Type B pancreatic cell (in vitro differentiated cells): ENCODE measurements at regions not wholly inside any gene's neighbourhood (a gene's known extent, or its start where the extent isn't known, plus 50 kb on each side); places are given as distances from the start of the nearest gene placed in this dataset.
"Not testable (repeated sequence)": the region's sequence is repeated elsewhere in the genome, so short reads cannot be mapped to it uniquely, and the experiment has no call there.

ENCODE experiments used
- DNase-seq: peaks from one replicate; pipeline ENCODE4 v3.0.0; 2021; ENCODE audit warnings: mixed read lengths; ENCODE audit not compliant: unreplicated experiment; ENCODE audit errors: extremely low spot score
- H3K27ac Mint-ChIP-seq: 2 replicates; pipeline ENCODE4 v1.8.0; 2021; ENCODE audit warnings: mild to moderate bottlenecking, mixed read lengths
- H3K27me3 Mint-ChIP-seq: 2 replicates; pipeline ENCODE4 v1.8.0; 2021; ENCODE audit warnings: mixed read lengths
- H3K36me3 Mint-ChIP-seq: 2 replicates; pipeline ENCODE4 v1.8.0; 2021; ENCODE audit warnings: mixed read lengths
- H3K4me1 Mint-ChIP-seq: one replicate; pipeline ENCODE4 v1.8.0; 2021; ENCODE audit warnings: mixed read lengths; ENCODE audit not compliant: unreplicated experiment
- H3K4me3 Mint-ChIP-seq: 2 replicates; pipeline ENCODE4 v1.8.0; 2021; ENCODE audit warnings: mild to moderate bottlenecking, mixed read lengths
- H3K9me3 Mint-ChIP-seq: 2 replicates; pipeline ENCODE4 v1.8.0; 2021; ENCODE audit warnings: mixed read lengths
- CTCF ChIP-seq: fragments of 200-600 bp; sonication (generic); conservative IDR thresholded peaks from 2 replicates; pipeline ENCODE4 v1.5.0; 2021; ENCODE audit warnings: antibody characterized with exemption, mild to moderate bottlenecking

DNA sequence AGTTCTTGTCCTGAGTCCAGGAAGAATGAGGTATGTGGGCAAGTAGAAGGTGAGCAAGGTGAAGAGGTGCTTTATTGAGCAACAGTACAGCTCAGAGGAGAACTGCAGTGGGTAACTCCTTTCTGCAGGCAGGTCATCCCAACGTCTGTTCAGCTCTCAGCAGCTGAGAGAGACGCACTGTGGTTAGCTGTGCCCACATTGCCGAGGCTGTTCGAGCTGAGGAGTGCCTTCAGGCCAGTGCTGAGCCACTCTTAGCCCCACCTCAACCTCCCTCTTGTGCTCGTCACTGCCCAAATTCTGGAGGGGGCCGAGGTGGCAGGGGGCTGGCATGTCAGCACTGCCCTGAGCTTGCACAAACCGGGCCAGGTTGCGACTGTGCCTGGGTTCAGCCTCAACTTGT is 191.8 kb downstream of the CWH43 start:
- H3K9me3 Mint-ChIP-seq, H3K27ac Mint-ChIP-seq, H3K27me3 Mint-ChIP-seq, H3K36me3 Mint-ChIP-seq, H3K4me1 Mint-ChIP-seq, DNase-seq, H3K4me3 Mint-ChIP-seq: not testable (repeated sequence)

GRCh38 chr4:49181088-49181487 is 195.0 kb downstream of the CWH43 start:
- not testable (repeated sequence) for H3K36me3 Mint-ChIP-seq, H3K4me1 Mint-ChIP-seq, H3K27me3 Mint-ChIP-seq, H3K9me3 Mint-ChIP-seq, DNase-seq, H3K4me3 Mint-ChIP-seq, H3K27ac Mint-ChIP-seq

GRCh38 chr4:49211396-49212194 is 225.5 kb downstream of the CWH43 start:
- not testable (repeated sequence) for H3K4me1 Mint-ChIP-seq

DNA sequence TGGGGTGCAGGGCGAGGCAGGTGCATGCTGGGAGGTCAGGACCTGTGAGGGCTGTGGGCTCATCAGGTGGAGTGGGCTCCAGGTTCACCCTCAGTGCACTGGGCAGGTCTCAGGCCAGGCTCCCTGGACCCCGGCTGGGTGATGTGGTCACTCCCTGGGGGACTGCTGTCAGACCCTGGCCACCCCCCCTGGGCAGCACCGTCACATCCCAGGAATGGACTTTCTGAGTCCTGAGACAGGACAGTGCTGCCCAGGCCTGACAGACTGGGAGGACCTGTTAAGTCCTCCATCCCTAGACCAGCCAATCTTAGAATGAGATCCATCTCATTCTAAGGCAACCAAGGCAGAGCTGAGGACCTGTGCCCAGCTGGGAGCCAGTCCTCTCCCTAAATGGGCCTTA is 227.2 kb downstream of the CWH43 start:
- peaks cover 29% of the 10 kb centered on the region for H3K9me3 Mint-ChIP-seq
- H3K4me1 Mint-ChIP-seq, H3K36me3 Mint-ChIP-seq, H3K4me3 Mint-ChIP-seq, H3K27ac Mint-ChIP-seq, H3K27me3 Mint-ChIP-seq, DNase-seq: not testable (repeated sequence)

More at GRCh38 chr4:49211396-49212194, 225.5 kb downstream of the CWH43 start:
- not testable (repeated sequence) for H3K27me3 Mint-ChIP-seq, H3K4me3 Mint-ChIP-seq, DNase-seq, H3K36me3 Mint-ChIP-seq, H3K27ac Mint-ChIP-seq
- H3K9me3 Mint-ChIP-seq, result peaks cover 13% of the 10 kb centered on the region

- H3K27me3 Mint-ChIP-seq, DNase-seq, H3K27ac Mint-ChIP-seq, H3K4me3 Mint-ChIP-seq, H3K4me1 Mint-ChIP-seq, H3K36me3 Mint-ChIP-seq: not testable (repeated sequence)
- peaks cover 29% of the 10 kb centered on the region for H3K9me3 Mint-ChIP-seq
Measured at GRCh38 chr4:49213750-49214149, 227.7 kb downstream of the CWH43 start.

DNA sequence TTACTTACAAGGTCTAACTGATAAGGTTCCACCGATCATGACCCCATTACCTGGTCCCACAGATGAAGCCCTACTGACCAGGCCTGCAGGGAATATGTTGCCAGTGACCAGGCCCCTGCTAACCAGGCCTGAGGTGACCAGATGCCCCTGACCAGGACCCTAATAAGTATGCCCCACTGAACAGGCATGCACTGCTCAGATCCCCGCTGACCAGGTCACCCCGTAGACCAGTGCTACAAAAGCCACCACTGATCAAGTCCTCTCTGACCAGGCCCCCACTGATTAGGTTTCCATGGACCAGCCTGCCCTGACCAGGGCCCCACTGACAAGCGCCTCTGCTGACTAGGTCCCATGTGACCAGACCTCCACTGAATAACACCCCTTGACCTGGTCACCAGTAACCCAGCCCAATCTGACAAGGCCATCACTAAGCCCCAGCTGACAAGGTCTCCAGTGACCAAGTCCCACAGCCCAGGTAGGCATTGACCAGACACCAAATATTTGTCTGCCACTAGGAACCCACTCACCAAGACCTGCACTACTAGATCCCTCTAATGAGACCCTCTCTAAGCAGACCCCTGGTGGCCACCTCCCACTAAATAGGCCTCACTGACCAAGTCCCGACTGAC is 228.5 kb downstream of the CWH43 start:
- DNase-seq, H3K4me3 Mint-ChIP-seq, H3K27ac Mint-ChIP-seq, H3K36me3 Mint-ChIP-seq, H3K27me3 Mint-ChIP-seq, H3K4me1 Mint-ChIP-seq: not testable (repeated sequence)
- H3K9me3 Mint-ChIP-seq, result peaks cover 35% of the 10 kb centered on the region

GRCh38 chr4:49215082-49215479 is 229.0 kb downstream of the CWH43 start:
- not testable (repeated sequence) for H3K4me1 Mint-ChIP-seq, H3K36me3 Mint-ChIP-seq, H3K27me3 Mint-ChIP-seq, DNase-seq, H3K4me3 Mint-ChIP-seq, H3K27ac Mint-ChIP-seq
- peaks cover 35% of the 10 kb centered on the region for H3K9me3 Mint-ChIP-seq

DNA sequence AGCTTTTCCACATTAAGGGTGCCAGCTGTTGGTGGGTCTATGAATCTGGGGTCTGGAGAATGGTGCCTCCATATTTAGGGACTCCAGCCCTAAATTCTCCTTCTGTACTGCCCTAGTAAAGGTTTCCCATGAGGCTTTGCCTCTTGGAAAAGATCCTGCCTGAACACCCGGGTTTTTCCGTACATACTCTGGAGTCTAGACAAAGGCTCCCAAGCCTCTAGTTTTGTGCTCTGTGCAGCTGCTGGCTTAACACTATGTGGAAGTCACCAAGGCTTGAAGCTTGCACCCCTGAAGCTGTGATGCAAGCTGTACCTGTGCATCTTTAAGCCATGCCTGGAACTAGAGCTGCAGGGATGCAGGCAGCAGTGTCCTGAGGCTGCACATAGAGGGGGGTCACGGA is 230.5 kb downstream of the CWH43 start:
- H3K36me3 Mint-ChIP-seq, DNase-seq, H3K27me3 Mint-ChIP-seq, H3K4me3 Mint-ChIP-seq, H3K27ac Mint-ChIP-seq, H3K4me1 Mint-ChIP-seq: not testable (repeated sequence)
- H3K9me3 Mint-ChIP-seq, result peaks cover 39% of the 10 kb centered on the region

DNA sequence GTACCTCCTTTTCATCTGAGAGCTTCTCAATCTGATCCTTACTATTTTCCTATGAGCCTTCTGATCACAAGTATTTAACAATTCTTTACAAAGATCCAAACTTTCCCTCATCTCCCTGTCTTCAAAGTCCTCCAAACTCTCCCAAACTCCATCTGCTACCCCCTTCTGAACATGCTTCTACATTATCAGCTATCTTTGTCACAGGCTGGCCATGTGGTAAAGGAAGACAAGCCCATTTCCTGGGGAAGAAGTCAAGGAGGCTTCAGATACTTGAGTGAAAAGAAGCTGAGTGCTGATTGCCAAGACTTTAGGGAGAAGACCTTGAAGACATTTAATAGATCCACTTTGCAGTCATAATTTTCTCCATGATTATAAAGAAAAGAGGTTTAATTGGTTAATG is 231.4 kb downstream of the CWH43 start:
- Mint-ChIP-seq H3K9me3 (peaks cover 42% of the 10 kb centered on the region), H3K4me3 (no peak overlapping the region), H3K27ac (no peak overlapping the region), H3K4me1 (no peaks in the 10 kb centered on the region), H3K36me3 (no peaks in the 10 kb centered on the region), H3K27me3 (no peaks in the 10 kb centered on the region)
- no peak for TF ChIP-seq CTCF
- no peak for DNase-seq

GRCh38 chr4:49218094-49218493 is 232.0 kb downstream of the CWH43 start:
- not testable (repeated sequence) for DNase-seq, H3K4me1 Mint-ChIP-seq, H3K27me3 Mint-ChIP-seq, H3K4me3 Mint-ChIP-seq, H3K27ac Mint-ChIP-seq, H3K36me3 Mint-ChIP-seq
- peaks cover 45% of the 10 kb centered on the region for H3K9me3 Mint-ChIP-seq

GRCh38 chr4:49218931-49219330 is 232.9 kb downstream of the CWH43 start:
- peaks cover 45% of the 10 kb centered on the region for H3K9me3 Mint-ChIP-seq
- not testable (repeated sequence) for H3K27me3 Mint-ChIP-seq, H3K36me3 Mint-ChIP-seq, H3K4me3 Mint-ChIP-seq, H3K4me1 Mint-ChIP-seq, DNase-seq, H3K27ac Mint-ChIP-seq

DNA sequence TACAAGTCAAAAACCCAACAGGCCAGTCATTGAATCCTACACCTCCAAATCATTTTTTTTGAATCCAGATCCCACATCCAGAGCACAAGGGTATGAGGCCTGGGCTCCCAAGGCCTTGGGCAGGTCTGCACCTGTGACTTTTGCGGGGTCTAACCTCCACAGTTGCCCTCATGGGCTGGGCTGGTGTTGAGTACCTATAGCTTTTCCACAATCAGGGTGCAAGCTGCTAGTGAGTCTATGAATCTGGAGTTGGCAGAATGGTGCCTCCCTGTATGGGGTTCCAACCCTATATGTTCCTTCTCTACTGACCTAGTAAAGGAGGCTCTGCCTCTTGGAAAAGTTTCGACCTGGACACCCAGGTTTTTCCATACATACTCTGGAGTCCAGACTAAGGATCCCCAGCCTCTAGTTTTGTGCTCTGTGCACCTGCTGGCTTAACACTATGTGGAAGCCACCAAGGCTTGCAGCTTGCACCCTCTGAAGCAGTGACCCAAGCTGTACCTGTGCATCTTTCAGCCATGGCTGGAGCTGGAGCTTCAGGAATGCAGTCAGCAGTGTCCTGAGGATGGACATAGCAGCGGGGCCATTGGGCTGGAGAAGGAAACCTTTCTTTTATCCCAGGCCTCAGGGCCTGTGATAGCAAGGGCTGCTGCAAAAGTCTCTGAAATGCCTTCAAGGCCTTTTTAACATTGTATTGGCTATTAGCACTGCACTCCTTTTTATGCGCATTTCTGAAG is 233.6 kb downstream of the CWH43 start:
- H3K4me3 Mint-ChIP-seq, H3K27me3 Mint-ChIP-seq, H3K27ac Mint-ChIP-seq, DNase-seq, H3K36me3 Mint-ChIP-seq, H3K4me1 Mint-ChIP-seq: not testable (repeated sequence)
- peaks cover 40% of the 10 kb centered on the region for H3K9me3 Mint-ChIP-seq
